ENCODE measurements at regions not wholly inside any gene's neighbourhood (a gene's known extent, or its start where the extent isn't known, plus 50 kb on each side); places are given as distances from the start of the nearest gene placed in this dataset.
A peak's percentile ranks its signal among the peaks of the same experiment; 100 is the strongest.

DNA sequence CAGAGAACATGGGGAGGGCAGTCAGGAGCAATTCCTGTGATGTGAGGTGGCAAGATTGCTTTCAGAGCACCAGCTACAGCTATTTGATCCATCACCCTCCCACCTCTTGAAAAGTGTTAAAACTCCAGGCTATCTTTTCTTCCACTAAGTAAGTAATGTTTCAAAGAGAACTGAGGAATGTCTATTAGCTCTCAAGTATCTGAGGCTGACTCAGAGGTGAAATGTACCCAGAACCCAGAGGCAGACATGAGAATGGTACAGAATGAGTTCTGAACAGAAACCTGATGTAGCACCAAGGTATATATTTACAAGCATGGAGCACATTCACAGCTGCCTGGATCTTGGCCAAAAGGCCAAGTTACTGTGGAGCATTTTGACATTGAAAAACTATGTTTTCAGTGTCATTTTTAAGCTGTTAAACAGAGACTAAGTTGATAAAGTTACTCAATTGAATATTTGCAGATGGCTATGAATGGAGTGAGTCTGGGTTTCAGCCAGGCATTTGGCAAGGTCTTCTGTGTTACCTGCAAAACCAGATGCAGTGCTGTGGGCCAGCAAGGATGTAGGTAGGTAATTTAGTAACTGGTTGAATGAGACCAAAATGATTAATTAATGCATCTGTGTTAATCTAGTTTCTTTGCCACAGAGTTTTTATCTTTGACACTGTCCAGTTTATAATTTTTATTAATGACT lies 227.7 kb upstream of the CD96 start:
- no peak for DNase-seq

DNA sequence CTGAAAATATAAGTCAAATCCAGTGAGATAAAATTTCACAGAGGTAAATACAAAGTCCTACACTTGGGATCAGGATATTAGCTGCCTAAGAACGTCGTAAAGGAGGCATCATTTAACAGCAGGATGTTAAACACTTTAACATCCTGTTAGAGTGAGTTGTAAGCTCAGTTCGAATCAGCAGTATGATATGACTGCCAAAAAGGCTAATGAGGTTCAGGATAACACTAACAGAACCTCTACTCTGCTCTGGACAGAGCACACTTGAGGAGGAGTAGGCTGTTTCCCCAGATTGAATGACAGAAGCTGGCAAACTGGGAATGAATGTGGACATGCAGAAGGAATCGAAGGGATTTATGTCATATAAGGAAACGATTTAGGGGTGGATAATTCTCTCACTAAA lies 227.1 kb upstream of the CD96 start:
- DNase-seq = no peak

DNA sequence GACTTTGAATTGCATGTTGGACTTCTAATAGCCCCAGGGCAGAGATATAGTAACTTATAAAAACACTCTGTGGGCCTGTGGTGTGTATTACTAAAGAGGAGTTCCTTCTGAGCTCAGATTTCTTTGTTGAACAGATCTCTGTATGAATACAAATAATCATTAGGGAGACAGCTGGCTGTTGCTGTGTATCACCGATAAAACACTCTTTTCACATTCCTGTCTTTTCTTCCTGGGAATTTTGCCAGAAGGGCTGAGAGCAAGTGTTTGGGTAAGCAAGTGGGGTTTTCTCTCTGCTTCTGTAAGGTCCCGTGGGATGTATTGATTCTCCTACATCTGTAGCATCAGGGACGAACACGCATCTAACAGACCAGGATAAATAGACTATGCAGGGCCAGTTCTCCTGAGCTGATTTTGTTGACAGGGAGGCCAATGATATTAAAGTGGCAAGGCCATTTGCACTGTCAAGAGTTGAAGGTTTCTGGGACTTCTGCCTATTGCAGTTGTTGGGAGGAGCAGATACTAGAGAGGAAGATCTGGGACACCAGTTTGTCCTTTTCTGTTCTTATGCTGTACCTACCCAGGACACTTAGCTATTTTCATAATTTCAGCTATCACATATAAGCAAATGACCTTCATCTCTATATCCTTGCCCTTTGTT lies 225.9 kb upstream of the CD96 start:
- no peak for DNase-seq

DNA sequence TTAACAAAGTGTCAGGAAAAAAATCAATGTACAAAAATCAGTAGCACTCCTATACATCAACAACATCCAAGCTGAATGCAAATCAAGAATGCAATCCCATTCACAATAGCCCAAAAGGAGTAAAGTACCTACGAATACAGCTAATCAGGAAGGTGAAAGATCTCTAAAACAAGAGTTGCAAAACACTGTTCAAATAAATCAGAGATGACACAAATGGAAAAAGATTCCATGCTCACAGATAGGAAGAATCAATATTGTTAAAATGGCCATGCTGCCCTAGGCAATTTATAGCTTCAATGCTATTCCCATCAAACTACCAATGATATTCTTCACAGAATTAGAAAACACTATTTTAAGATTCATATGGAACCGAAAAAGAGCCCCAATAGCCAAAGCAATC lies 223.7 kb upstream of the CD96 start:
- no peak for DNase-seq

DNA sequence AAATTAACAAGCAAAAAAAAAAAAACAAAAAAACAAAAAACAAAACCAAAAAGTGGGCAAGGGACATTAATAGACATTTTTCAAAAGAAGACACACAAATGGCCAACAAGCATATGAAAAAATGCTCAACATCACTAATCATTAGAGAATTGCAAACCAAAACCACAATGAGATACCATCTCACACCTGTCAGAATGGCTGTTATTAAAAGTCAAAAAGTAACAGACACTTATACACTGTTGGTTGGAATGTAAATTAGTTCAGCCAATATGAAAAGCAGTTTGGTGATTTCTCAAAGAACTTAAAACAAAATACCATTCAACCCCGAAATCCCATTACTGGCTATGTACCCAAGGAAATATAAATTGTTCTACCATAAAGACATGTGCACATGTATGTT lies 222.4 kb upstream of the CD96 start:
- no peak for DNase-seq

DNA sequence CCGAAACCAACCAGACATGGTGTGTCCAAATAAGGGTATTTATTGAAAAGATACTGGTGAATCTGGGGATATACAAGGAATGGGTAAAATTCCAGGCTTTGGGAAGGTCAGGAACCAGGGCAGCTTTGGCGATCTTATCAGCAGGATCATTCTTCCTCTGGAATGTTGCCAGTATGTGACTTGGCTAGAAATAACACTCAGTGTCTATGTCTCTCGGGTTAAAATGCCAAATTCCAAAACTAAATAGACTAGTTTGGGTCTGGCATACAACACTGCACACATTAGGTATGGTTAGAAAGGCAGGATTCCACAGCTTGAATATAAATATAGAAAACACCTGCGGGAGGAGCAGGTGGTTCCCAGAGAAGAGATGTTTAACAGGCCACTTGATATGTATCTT lies 220.2 kb upstream of the CD96 start:
- no peak for DNase-seq

DNA sequence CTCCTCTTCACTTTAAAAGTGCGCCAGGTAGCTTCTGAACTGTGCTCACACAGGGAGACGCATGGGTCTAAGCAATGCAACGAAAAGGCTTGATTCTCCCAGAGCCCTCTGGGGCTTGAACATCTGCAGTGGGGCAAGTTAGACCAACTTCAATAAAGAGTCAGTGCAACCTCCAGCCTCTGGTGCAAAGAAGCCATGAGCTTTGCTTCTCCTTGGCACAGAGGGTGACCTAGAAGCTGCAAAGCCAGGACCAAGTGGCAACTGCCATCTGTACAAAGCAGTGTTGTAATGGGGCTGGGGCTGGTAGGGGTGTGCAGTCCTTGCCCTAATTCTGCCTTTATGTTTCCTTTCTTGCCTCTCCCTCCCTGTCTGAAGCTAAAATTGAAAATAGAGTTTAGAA lies 219.0 kb upstream of the CD96 start:
- no peak for DNase-seq

DNA sequence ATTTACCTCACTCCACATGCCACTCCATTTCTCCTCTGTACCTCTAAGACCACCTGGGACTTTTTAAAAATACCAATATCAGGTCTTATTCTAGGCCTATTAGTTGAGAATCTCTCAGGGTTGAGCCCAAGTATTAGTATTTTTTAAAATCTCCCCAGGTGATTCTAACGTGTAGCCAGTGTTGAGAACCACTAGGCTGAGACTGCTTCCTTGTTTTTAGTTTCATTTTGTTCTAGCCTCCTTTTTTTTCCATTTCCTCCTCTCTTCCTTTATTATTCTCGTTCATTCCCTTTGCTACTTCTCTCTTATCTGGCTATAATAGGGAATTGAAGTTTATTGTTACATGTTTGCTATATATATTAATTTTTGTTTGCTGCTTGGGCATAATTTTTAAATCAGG lies 217.8 kb upstream of the CD96 start:
- no peak for DNase-seq

DNA sequence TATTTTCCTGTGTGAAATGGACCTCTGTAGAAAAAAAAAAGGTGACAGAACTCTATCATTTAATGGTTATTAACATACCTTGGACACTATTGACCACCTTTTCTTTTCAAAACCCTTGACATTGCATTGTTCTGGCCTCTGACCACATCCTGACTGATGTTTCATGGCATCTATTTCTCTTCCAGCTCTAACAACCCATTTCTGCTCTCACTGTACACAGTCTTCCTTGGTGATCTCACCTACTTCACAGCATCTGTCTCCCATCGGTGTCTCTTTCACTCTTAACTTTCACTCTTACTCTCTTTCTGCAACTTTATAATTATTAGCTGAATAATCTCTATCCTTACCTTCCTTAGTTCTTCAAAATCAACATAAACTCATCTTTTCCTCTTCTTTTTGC lies 217.4 kb upstream of the CD96 start:
- no peak for DNase-seq

DNA sequence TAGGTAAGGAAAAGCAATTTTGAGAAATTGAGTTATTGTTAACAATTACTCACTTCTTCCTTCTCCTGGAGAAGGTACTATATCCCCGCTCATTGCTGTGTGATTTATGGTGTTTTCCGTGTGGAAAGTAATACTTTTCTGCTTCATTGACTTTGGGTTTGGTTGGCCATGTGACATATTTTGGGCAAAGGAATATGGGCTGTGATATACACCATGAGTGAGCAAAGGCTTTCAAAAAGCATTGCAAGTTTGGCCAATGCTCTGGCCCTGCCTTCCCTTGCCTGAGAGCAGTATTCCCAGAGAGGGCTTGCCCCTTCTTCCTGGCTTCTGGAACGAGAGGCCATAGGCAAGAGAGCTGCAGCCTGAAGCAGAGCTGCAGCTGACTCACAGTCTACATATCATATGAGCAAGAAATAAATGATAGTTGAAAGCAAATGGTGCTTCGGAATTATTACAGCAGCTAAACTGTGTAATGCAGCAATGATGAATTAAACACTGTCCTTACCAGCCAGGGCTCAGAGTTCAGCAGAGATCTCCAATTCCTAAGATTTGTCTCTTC lies 216.8 kb upstream of the CD96 start:
- DNase-seq = no peak

DNA sequence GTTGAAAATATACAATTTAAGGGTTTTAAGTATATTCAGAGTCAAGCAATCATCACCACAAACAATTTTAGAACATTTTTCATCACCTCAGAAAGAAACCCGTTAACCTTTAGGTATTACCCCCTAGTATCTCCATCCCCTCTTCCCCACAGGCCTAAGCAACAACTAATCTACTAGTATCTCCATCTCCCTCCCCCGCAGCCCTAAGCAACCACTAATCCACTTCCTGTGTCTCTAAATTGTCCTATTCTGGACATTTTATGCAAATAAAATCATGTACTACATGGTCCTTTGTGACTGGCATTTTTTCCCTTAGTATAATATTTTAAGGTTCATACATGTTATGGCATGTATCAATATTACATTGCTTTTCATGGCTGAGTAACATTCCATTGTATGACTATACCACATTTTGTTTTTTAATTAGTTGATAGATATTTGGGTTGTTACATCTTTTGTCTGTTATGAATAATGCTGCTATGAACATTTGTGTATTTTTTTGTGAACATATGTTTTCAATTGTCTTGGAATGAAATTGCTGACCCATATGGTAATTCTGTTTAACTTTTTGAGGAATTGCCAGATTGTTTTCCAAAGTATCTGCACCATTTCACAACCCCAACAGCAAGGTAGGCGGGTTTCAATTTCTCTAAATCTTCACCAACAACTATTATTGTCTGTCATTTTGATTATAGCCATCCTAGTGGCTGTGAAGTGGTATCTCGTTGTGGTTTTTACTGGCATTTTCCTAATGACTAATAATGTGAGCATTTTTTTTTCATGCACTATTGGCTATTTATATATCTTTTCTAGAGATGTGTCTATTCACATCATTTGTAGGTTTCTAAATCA lies 215.6 kb upstream of the CD96 start:
- no peak for DNase-seq

DNA sequence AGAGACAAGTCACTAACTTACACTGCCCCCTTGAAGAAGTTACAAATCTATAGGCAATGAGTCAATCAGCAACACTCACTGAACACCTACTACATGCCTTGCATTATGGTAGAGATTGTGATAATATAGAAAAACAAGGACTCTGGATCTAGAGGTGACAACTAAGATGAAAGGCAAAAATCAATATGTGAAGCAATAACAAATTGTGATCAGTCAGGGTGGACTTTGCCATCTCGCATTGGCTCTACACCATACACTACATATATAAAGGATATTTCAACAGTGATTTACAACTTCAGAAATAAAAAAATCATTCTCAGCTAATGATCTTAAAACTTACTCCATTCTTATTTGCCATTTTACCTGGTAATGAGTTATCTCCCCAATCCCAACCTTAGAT lies 210.7 kb upstream of the CD96 start:
- DNase-seq = no peak

DNA sequence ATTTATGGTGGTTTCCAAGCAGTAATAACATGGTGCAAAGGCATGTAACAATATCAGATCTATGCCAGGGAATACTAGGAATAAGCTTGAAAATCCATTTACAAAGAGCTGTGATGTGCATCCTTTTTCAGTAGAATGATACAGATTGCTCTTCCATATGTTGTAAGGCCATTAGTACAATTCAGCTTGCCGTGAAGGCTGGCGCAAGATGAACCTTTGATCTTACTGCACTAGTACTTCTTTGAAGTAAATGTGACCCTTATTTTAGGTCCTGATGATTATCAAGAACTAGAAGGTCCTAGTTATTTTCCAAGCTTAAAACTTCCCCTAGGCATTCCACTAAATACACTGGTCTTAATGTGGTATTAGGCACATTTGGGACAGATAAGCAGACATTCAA lies 210.1 kb upstream of the CD96 start:
- no peak for DNase-seq

DNA sequence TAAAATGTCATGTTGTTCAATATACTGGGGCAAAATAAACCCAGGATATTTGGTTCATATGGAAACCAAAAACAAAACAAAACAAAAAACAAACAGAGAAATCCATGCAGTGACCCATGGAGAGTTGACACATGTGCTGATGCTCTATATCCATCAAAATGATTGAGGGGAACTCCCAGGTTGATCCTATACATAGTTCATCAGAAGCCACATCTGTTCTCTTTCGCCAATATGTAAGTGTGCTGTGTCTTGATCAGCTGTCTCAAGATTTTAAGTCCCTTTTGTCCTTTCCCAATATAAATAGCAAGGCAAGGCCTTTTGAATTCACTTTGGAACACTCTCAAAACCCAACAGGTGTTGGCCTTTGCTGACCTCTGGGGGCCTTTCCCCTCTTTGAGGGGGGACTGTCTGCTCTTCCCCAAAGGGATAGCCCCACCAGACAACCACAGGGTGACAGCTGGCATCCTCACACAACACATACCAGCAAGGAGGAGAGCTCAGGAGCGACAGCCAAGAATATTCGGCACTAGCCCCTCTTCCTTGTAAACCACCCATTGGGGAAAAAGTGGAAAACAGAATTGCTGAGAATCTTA lies 209.4 kb upstream of the CD96 start:
- no peak for DNase-seq

DNA sequence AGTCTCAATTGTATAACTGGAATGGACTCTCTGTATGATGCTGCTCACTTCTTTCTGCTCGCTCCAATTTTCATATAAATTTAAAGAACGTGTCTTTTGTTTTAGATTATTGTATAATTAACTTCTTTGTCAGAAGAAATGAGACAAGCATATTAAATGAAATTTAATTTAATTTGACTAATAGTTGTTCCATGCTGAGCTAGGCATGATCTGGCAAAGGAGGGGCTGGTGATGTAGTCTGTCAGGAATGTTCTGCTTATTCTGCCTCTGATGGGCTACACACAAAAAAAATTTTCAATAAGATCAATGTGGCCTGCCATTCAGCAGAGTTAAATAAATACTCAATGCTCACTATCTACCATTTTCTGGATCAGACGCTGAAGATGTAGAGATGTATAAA lies 208.4 kb upstream of the CD96 start:
- DNase-seq = no peak

DNA sequence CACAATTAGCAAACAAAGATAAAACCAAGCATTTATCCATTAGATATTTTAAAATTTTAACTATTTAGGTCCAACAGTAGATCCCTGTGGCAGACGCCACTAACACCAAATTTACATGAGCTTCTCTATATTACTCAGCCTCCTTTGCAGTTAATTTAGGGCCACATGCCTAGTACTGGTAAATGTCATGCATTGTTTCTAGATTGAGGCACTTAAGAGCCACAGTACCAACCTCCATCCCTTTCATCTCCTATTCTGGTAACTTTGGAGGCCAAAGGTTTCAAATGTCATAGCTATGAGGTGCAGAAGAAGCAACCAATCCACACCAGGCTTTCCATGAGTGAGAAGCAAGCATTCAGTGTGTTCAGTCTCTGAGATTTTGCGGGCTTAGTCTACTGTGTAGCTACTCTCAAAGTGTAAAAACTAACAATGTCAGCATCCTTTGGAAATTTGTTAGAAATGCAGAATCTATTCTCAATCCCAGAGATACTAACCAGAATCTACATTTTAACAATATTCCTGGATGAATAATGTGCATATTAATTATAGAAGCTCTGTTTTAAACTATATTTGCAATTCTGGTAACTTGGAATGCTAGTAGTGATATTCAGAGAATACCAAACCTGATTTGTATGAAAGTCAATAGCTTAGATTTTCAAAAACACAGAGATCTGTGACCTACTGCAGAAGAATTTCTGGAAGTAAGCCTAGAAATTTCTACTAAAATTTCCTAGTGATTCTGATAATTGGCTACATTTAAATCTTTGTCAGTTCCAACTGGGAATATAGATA lies 206.3 kb upstream of the CD96 start:
- DNase-seq = no peak

DNA sequence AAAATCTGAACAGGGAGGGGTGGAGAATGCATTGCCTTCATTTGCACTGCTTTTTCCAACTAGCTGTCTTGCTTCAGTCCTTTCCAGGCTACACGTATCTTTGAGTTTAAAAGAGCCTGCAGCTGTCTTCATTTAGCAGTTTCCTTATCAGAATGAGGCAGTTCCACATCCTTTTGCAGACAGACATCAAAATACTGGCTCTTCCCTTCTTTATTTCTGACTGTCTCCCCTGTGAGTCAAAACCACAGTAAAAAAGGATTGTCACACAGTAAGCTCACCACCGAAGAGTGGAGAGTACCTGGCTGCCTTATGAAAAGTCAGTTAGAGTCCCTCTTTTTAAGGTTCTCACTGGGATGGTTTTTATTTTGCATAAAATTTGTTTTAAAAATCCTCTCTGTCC lies 205.5 kb upstream of the CD96 start:
- DNase-seq = no peak

DNA sequence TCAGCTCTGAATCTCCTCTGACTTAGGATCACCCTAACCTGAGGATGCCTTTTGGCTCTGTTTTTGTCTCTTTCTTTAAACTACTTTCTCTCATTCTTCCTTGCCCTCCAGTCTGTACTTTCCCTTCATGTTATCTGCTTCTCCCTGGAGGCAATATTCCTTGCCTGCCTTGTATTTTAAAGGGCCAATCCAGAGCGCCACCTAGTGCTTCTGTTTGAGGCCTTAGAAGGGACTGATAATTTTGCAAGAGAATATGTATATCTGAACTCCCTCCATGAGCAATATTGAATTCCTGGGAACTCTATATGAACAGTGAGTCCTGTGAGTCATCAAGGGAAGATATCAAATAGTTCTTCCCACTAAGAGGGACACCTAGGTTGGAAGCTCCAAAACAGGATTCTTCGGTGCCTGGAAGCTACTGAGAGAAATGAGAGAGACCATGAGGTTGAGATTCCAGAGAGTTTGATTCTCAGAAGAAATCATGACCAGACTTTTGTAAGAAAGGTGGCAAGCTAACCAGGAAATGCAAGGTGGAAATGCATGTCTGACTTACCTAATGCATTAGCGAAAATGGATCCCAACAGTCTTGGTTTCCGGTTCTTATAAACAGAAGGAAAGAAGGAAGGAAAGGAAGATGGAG lies 203.8 kb upstream of the CD96 start:
- peak; percentile 12 for DNase-seq

DNA sequence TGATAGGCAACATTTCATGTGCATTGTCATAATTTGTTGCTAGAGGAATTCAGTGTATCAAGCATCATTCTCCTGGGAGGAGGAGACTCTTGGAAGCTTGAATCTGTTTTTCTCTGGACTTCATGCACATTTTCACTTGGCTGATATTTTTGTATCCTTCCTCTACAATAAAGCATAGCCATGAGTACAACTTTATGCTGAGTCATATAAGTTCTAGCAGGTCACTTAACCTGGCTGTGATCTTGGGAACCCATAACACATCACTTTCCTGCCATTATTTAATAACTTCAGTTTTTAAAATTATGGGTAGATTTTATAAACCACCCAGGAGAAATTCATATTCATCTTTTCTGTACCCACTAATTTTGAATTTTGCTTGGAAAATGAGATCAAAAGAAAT lies 203.0 kb upstream of the CD96 start:
- no peak for DNase-seq

DNA sequence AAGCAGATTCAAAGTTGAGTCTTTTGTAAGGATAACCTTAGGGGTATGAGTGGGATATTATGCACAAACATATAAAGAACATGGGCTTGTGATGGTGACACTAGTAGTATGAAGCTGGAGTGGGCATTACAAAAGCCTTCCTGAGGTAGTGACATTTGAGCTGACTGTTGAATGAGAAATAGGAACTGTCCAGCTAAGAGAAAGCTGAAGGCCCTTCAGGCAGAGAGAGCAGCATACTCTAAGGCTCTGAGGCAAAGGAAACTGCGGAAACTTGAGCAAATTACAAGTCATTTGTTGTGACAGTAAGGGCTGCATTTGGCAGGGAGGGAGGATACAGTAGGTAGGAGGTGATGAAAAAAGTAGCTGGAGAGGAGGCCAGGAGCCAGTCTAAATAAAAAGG lies 190.7 kb upstream of the CD96 start:
- no peak for DNase-seq

DNA sequence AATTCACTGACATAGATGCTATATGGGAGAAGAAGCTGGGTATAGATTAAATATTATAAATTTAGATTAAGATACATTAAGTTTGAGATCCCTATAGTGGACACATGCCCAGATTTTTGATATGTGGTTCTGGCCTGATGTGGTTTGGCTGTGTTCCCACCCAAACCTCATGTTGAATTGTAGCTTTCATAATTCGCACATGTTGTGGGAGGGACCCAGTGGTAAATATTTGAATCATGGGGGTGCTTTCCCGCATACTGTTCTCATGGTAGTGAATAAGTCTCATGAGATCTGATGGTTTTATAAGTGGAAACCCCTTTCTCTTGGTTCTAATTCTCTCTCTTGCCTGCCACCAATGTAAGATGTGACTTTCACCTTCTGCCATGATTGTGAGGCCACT lies 189.4 kb upstream of the CD96 start:
- DNase-seq = no peak
